ENCODE measurements at regions not wholly inside any gene's neighbourhood (a gene's known extent, or its start where the extent isn't known, plus 50 kb on each side); places are given as distances from the start of the nearest gene placed in this dataset.
"Not testable (repeated sequence)": the region's sequence is repeated elsewhere in the genome, so short reads cannot be mapped to it uniquely, and the experiment has no call there.

- DNase-seq (ENCODE audit: low read depth in 4 of 4, low spot score in 3 of 4): no peak
These were observed 626.5 kb upstream of the MAP3K7 start for GRCh38 chr6:91213229-91213901.

GRCh38 chr6:91198588-91199255, 611.9 kb upstream of the MAP3K7 start:
- no peak for DNase-seq (ENCODE audit: low read depth in 4 of 4, low spot score in 3 of 4)

GRCh38 chr6:91196729-91197128, 609.9 kb upstream of the MAP3K7 start:
- peak in 2 of 4 donors; percentile 8 to 12 for DNase-seq (ENCODE audit: low read depth in 4 of 4, low spot score in 3 of 4)

- no peak for DNase-seq (ENCODE audit: low read depth in 4 of 4, low spot score in 3 of 4)
These were observed 606.6 kb upstream of the MAP3K7 start for GRCh38 chr6:91193446-91193845.

- DNase-seq (ENCODE audit: low read depth in 4 of 4, low spot score in 3 of 4): not testable (repeated sequence)
These were observed 603.2 kb upstream of the MAP3K7 start for GRCh38 chr6:91190041-91190440.

- no peak for DNase-seq (ENCODE audit: low read depth in 4 of 4, low spot score in 3 of 4)
These were observed 598.2 kb upstream of the MAP3K7 start for GRCh38 chr6:91185072-91185471.

- DNase-seq (ENCODE audit: low read depth in 4 of 4, low spot score in 3 of 4): no peak
These were observed 594.5 kb upstream of the MAP3K7 start for GRCh38 chr6:91181416-91181815.

- no peak for DNase-seq (ENCODE audit: low read depth in 4 of 4, low spot score in 3 of 4)
These were observed 586.8 kb upstream of the MAP3K7 start for GRCh38 chr6:91173651-91174050.

- DNase-seq (ENCODE audit: low read depth in 4 of 4, low spot score in 3 of 4): no peak
These were observed 586.3 kb upstream of the MAP3K7 start for GRCh38 chr6:91173186-91173585.

GRCh38 chr6:91171754-91172462, 585.0 kb upstream of the MAP3K7 start:
- DNase-seq (ENCODE audit: low read depth in 4 of 4, low spot score in 3 of 4): no peak

GRCh38 chr6:91167846-91168245, 581.0 kb upstream of the MAP3K7 start:
- no peak for DNase-seq (ENCODE audit: low read depth in 4 of 4, low spot score in 3 of 4)

GRCh38 chr6:91166271-91167046, 579.6 kb upstream of the MAP3K7 start:
- DNase-seq (ENCODE audit: low read depth in 4 of 4, low spot score in 3 of 4): no peak

GRCh38 chr6:91164105-91164504, 577.2 kb upstream of the MAP3K7 start:
- no peak for DNase-seq (ENCODE audit: low read depth in 4 of 4, low spot score in 3 of 4)

GRCh38 chr6:91161246-91161645, 574.4 kb upstream of the MAP3K7 start:
- DNase-seq (ENCODE audit: low read depth in 4 of 4, low spot score in 3 of 4): no peak

- DNase-seq (ENCODE audit: low read depth in 4 of 4, low spot score in 3 of 4): no peak
These were observed 568.4 kb upstream of the MAP3K7 start for GRCh38 chr6:91155129-91155785.

- DNase-seq (ENCODE audit: low read depth in 4 of 4, low spot score in 3 of 4): no peak
These were observed 566.0 kb upstream of the MAP3K7 start for GRCh38 chr6:91152824-91153223.

- no peak for DNase-seq (ENCODE audit: low read depth in 4 of 4, low spot score in 3 of 4)
These were observed 563.3 kb upstream of the MAP3K7 start for GRCh38 chr6:91149956-91150705.

- DNase-seq (ENCODE audit: low read depth in 4 of 4, low spot score in 3 of 4): no peak
These were observed 562.5 kb upstream of the MAP3K7 start for GRCh38 chr6:91149246-91149955.

- no peak for DNase-seq (ENCODE audit: low read depth in 4 of 4, low spot score in 3 of 4)
These were observed 557.3 kb upstream of the MAP3K7 start for GRCh38 chr6:91144126-91144525.
